ENCODE measurements at regions not wholly inside any gene's neighbourhood (a gene's known extent, or its start where the extent isn't known, plus 50 kb on each side); places are given as distances from the start of the nearest gene placed in this dataset.
"Not testable (repeated sequence)": the region's sequence is repeated elsewhere in the genome, so short reads cannot be mapped to it uniquely, and the experiment has no call there.

DNA sequence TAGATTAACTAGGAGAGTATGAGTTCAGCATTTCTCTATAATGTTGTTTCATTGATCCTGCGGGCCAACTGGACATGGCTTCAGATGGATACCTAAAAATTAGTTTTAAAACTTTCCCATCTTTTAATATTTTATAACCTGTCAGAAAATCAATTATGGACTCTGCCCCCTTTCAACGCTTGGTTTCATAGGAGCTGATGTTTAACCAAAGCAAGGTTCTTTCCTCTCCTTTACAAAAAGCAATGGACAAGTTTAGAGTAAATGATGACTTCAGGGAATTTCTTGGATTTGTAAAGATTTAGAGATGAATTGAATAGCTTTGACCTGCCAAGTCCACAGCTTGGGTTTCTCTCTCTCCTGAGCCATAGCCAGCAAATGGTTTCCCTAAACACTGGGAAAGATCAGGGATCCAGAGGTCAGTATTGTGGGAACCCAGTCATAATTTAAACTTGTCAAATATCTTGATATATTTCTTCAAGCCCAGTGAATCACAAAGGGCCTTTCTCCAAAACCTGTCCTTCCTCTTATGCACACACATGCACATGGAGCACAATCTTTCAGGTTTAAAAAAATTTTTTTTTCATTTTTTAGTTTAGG lies 177.1 kb downstream of the EVX1 start:
- no peak for DNase-seq

DNA sequence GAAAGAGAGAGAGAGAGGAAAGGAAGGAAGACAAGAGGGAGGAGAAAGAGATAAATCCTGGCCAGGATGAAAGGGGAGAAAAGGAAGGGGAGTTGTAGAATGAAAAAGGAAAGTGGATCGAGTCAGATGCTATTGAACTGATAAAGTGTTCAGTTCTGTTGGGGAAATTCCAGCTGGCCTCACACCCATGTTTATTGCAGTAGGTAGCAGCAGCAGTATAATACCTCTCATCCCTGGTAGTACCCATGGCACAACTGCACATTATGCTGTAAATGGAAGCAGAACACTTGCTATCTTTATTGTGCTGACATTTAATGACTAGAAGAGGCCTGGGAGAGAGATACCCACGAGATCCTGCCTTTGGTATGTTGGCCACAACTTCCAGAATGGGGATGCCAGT lies 178.1 kb downstream of the EVX1 start:
- no peak for DNase-seq

DNA sequence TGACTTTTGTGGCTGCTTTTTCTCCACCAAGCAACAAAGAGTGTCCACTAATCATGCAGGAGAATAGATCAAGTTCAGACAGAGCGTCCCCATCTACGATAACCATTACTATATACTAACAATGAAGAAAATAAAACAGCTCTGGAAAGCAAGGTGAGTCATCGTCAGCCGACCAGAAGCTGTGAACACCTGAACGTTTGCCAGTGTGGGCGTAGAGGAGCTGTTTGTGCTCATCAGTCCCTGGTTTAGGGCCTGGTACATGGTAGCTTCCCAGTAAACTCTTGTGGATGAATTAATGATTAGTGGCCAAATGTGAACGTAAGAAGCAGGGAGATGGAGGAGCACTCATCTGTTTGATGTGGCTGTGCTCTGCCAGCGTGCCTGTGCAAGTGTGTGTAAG lies 180.7 kb downstream of the EVX1 start:
- DNase-seq: no peak

DNA sequence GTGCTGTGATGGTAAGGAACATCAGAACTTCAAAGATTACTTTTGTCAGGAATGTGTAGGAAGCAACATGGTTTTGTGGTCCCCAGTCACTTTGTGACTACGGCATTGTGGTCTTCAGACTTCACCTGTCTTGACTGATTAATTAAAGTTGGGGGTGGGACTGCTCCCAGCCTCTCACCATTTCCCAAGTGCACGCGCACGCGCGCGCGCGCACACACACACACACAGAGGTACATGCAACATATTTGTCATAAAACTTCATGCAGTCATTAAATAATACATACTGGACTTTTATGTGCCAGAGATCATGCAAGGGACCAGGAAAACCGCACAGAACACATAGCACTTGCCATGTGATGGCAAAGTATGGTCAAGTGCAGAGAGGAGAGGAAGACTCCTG lies 181.2 kb downstream of the EVX1 start:
- DNase-seq: no peak

DNA sequence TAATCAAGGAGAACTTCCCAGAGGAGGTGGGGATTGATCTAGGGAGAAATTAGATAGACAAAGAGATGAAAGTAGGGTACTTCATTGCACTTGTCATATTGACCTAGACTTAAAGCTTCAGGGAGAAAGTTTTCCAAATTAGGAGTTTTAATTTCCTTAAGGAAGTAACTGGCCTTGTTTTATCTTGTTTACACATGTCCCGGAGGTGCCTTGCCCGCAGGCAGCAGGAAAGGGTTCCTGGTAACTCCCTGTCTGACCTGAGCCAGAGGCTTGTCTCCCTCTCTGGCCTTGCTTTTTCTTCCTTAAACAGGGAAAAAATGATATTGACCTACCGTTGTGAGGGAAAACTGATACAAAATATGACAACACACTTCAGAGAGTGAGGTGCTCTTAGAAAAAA lies 181.6 kb downstream of the EVX1 start:
- DNase-seq: no peak

DNA sequence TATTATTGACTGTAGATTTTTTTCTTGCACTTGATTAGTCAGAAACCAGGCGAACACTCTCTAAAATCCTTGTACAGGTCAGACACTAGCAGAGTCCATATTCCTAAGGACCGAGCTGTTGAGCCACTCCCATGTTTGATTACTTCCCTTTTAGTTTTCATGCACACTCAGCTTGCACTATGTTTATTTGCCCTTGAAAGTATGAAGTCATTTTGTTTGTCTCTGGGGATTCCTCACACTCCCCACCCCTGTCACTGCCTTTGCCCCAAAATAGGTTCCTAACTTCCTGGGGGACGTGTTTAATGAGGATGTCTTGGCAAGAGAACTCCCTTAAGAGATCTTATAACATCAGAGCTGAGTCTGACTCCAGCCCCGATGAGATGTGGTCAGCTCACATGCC lies 182.1 kb downstream of the EVX1 start:
- no peak for DNase-seq

DNA sequence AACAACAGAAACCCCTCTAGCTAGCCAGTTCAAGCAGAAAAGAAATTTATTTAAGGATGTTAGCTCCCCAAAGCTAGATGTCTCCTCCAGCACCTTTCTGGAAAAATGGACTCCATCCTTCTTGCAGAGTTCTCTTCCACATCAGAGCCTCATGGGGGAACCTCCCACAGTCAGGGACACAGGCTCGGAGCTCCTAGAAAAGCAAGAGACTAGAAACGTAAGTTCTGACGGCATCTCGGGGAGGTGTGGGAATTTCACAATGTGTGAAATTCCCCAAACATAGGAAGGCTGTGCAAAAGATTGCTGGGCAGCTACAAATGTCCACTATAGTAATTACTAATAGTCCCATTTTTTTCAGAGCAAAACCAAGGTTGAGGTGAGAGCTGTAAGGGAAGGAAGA lies 184.8 kb downstream of the EVX1 start:
- DNase-seq: no peak

DNA sequence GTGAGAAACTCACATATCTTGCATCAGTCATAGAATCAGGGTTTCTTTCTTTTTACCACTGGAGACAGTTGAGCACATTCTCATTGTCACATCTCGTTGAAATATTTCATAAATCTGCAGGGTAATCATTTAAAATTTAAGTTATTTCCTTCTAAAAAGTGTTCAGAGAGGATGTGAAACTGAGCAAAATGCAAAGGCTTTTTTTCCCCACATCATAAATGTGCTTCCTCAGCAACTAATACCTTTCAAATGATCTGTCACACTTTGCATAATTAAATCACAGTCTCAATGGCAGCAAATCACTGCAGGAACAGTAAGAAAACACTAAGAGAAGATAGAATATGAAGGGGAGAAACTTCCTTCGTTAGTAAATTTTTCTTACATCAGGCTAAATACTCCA lies 187.5 kb downstream of the EVX1 start:
- DNase-seq: no peak

DNA sequence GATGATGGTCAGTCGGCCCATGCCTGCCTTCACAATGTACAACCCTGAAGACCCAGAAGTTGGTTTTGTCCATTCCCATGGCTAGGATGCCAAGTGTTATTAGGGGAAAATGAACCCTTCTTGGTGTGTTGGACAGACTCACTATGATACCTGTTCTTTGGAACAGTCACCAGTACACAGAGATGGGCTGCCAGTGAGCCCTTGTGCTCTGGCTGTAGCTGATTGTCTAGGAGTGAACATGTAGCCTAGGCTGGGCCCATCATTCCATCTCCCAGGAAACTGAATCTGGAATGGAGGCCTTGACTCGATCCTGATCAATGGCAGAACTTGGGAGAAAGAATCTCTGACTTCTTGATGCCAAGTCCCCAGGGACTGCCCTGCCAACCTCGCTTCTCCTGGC lies 188.9 kb downstream of the EVX1 start:
- DNase-seq: no peak

DNA sequence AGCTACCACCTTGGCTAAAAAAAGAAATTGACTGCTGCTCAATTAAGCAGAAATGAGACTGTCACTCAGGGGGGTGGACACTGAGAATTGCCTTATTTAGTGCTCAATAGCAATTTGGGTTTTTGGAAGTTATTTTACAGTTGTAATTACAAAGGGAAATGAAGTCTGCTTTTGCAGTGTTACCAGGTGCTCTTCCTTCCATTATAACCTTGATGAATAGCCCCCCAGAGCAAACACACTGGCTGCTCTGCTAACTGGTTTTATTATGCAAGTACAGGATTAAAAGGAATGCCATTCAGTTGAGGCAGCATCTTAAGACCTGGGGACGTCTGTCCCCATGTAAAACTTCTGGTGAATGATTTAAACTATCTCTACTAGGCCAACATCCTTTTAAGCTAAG lies 191.0 kb downstream of the EVX1 start:
- DNase-seq: no peak

DNA sequence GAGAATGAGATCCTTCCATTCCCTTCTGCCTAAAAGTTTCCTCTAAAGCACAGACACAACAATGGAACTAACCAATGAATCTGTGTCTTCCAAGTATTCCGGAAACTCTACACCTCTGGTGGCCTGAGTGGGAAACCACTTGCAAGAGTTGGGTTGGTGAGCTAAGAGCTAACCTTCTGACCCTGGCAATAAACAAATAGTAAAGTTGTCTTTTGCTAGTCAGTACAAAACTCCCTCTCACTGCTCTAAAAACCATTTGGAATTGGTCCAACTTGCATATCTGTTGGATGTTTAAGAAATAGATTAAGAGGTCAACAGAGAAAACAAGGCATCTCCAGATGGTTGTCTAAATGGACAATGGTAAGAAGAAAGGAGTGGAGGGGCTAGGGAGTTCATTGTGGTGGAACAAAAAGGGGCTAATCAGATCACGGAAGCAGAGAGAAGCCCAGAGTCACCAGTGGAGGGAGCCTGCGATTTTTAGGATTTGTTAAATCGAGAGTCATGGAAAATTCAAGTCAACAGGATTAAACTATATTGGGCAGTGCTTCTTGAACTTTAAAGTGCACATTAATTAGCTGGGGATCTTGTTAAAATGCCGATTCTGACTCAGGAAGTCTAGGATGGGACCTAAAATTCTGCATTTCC lies 192.3 kb downstream of the EVX1 start:
- no peak for DNase-seq

DNA sequence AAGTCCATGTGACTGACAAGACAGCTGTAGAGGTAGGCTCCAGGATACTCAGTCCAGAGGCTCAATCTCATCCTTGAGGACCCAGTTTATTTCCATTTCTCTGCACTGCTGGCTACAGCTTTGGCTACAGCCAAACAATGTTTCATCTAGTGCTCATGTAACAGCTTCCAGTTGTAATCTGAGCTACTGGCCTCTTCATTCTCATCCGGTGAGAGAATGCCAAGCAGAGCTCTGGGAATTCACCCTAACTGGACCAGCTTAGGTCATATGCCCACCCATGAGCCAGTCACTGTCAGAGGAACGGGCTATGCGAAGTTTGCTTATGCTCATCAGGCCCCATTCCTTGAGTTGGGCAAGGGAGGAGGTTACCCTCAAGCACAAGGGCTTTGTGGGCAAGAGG lies 192.9 kb downstream of the EVX1 start:
- no peak for DNase-seq

DNA sequence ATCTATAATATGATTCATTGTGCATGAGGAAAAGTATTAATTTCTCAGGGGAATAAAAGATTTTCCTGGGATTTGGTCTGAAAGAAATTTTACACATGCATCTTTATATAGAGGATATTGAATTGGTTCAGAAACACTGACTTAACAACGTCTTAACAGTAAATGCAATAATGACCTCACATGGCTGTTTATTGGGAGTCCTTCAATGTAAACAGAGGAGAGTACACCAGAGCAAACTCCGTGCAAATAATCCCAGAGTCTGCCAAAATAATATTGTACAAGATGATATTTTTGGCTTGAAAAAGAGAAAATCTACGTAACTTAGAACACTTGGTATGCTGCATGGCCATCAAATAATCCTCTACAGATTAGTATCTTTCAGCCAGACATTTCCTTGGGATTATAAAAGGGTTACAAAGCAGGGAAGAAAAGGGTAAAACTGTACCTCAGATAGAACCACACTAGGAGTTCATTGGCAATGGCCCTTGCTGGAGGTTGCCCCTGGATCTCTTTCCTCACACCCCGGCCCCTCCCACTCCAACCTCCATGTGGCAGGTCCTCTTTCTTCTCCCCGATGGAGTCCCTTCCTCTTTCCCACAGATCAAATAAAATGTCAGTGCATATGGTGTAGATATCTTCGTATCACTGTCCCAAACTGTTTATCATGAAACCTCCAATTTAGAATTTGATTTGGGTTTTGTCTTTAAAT lies 196.4 kb downstream of the EVX1 start:
- DNase-seq: no peak

DNA sequence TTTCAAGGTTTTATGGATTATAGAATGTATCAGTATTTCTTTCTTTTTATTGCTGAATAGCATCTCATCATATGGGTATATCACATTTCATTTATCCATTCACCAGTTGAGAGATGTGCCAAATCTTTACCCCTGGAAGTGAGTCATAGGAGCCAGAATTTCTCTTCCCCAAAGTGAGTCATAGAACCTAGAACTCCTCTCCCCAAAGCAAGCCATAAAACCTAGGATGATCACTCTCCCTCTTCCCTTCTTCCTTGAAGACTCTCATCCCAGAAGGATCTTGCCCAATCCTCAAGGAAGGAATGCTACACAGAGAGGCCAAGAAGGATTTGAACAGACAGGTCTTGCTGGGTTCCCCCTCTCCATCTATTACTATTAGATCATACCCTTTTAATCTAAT lies 199.9 kb downstream of the EVX1 start:
- DNase-seq: no peak

DNA sequence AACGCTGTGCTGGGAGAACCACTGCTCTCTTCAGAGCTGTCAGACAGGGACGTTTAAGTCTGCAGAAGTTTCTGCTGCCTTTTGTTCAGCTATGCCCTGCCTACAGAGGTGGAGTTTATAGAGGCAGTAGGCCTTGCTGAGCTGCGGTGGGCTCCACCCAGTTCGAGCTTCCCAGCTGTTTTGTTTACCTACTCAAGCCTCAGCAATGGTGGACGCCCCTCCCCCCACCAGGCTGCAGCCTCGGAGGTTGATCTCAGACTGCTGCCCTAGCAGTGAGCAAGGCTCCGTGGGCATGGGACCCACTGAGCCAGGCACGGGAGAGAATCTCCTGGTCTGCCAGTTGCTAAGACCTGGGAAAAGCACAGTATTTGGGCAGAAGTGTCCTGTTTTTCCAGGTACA lies 206.4 kb downstream of the EVX1 start:
- not testable (repeated sequence) for DNase-seq

DNA sequence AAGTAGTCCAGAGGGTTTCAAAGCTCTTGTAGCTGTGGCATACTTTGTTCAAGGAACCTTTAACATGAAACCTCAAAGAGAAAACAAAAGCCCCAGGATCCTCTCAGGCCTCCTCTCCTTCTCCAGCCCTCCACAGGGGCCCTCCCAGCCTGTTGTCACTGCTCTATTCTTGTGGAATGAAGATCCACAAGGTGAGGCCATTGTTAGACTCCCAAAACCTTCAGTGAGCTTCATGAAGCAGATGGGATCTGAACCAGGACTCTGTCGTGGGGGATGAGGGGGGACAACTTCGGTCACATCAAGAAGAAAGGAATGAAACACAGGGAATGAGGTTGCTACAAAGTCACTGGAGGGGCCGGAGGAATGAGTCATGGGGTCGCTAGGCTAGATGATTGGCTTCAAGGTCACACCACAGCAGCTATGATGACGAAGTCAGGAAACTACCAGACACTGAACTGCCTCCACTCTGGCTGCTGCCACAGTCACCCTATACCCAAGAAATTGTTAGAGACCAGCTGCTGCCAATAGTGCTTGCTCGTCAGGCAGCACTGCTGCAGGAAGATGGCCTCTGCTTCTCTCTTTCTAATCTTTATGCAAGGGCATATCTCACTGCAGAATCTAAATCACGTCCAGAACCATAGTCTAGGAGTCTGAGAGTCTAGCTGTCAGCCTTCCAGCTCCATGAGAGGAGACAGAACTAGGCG lies 208.8 kb downstream of the HIBADH start:
- DNase-seq: no peak

DNA sequence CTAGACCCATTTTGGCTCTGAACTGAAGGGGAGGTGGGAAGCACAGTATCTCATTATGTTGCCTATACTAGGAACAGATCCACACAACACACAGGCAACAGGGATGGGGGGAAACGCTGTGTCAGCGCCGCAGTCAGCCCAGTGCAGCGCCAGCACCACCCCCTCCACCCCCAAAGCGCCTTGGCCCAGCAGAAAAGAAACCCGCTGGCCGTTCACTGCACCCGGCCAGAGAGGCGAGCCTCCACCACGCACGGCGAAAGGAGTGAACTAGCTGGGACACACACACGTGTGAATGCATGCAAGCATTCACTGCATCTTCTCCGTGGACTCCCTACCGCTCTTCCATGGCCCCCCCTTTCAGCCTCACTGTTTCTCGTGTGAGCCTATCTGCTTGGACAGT lies 205.6 kb downstream of the HIBADH start:
- not testable (repeated sequence) for DNase-seq

DNA sequence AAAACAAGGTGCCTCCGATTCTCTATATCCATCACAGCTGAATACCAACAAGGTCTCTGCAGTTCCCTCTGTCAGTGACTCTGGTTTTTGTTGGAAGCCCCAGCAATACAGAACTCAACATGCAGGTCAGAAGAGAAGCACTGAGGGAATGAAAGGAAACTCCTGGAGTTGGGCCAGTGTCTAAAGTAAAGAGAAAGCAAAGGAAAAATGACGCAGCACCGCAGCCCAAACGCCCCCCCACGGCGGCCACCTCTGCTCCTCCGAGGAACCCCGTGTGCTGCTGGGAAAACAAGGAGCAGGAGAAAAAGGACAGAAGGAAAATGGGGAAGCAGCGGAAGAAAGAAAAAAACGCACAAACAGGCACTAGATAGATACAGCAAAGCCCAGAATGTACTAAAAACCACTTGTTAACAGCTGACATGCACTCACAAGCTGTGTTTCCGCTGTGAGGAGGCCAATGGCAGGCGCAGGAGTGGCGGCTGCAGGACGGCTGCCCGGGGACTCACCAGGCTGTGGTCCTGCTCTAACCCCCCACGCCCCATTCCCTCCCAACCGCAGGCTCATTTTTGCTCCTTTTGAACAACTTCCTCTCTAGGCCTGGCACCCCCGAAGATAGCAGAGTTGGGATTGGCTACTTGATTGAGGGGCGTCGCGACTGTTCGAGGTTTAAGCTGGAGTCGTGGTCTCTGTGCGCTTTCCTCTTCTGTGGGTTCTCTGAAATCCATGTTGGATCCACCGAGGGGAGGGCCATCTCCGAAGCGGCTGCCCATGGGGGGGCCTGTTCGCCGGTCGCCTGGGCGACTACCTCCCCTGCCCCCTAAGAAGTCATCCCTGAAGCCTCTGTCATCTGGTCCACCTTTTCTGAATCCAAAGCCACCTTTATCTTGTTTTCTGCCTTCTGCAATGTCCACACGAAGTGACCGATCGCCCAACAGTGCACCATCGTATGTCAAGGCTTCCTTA lies 204.8 kb downstream of the HIBADH start:
- not testable (repeated sequence) for DNase-seq

DNA sequence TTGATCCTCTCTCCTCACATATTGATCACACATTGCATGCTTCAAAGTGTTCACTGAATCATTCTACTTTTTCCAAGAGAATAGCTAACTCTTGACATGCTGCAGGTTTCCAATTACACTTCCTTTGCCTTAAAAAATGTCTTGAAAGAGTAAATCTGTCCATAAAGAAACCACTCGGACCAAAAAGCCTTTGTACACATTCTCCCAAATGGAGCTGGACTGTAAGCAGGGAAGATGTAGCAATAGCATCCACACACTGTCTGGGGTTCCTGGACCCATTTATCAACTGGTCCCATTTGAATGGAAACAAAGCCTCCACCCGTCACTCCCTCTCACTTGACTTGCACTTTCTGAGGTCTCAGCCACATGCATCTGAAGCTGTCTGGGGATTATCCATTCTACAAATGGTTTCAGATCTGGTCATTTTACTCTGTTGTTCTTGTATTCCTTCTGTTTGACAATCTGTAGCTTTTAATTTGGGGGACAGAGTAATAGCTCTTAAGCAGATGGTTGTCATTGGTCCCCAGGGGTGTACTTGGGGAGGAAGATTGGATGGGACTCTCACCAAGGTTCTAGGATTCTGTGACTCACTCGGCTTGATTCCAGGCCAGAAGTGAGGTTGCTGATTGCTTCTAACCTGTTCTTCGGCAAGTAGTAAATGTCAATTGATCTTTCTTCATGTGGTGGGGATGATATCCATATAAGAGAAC lies 203.5 kb downstream of the HIBADH start:
- DNase-seq: peak; percentile 43

DNA sequence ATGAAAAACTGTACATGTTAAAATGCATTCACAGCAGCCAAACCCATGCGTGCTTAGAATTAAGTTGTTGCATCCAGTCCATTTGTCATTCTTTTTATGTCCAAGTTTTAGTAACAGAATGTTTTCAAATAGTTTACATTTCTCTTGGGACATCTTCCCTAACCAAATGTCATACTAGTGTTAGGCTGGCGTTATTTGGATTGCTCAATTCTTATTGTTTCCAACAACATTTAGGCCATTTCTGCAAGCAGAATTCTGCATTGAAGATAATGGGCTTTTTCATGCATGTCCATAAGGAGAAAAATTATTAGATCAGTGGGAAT lies 203.0 kb downstream of the HIBADH start:
- no peak for DNase-seq

DNA sequence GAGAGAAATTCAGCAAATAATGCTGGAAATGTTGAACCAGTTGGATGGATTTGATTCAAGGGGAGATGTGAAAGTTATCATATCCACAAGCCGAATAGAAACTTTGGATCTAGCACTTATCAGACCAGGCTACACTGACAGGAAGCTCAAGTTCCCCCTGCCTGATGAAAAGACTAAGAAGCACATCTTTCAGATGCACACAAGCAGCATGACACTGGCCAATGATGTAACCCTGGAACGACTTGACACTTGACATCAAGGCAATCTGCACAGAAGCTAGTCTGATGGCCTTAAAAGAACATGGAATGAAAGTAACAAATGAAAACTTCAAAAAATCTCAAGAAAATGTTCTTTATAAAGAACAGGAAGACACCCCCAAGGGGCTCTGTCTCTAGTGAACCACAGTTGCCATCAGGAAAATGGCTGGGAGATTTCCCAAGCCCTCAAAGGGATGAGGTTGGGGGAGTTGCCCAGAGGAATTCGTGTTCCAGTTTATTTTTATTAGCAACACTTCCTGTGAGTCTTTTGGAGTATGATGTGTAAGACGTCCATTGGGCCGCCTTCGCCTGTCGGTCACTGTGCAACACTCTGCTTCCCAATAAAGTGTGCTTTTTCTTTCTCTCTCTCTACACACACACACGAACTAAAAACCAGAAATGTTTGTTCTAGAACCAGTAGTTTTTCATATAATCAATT lies 200.0 kb downstream of the HIBADH start:
- no peak for DNase-seq

All from hindlimb muscle (tissue), 1 donor.